Endothelial cell of umbilical vein (primary cell): ENCODE measurements at regions not wholly inside any gene's neighbourhood (a gene's known extent, or its start where the extent isn't known, plus 50 kb on each side); places are given as distances from the start of the nearest gene placed in this dataset.

Source experiments
- BruUV-seq: library from RNA; stranded (reverse); fragments of 400-500 nt; replicated peaks from 2 replicates; lab custom pipeline; 2021; lab: Mats Ljungman, UMichigan
- CTCF ChIA-PET: fragments of 300-600, 350-600 bp; sonication (Branson Sonifier 250); formaldehyde crosslinking; loops from one replicate; lab custom pipeline; 2021; ENCODE audit warnings: antibody characterized with exemption, inconsistent platforms; lab: Charles Lee
- POLR2A ChIA-PET: fragments of 300-600, 350-600 bp; sonication (Branson Sonifier 250); formaldehyde crosslinking; loops from one replicate; lab custom pipeline; 2021; ENCODE audit warnings: antibody characterized with exemption, inconsistent platforms; lab: Charles Lee
- DNase-seq: peaks from one replicate; pipeline ENCODE4 v3.0.0-alpha.2; 2011; ENCODE audit warnings: low read depth, low spot score
- FAIRE-seq: peaks from 2 replicates; lab custom pipeline; 2011; peaks lifted over from hg19 to GRCh38; lab: Jason Lieb, UNC
- H2AFZ ChIP-seq: 2 replicates; pipeline ENCODE4 v1.6.0; 2012; ENCODE audit warnings: low read depth, low read length, control low read depth, inconsistent platforms
- H3K27ac ChIP-seq: 2 replicates; pipeline ENCODE4 v1.5.1; 2011; ENCODE audit warnings: low read depth, mild to moderate bottlenecking, control low read depth, low read length, moderate library complexity; ENCODE audit not compliant: insufficient read depth
- H3K27me3 ChIP-seq, 2 experiments: 2 replicates each; pipeline versions ENCODE4 v1.6.0 to v1.6.1; 2011; ENCODE audit warnings: low read length in 2 of 2, mixed read lengths in 1 of 2; ENCODE audit not compliant: control insufficient read depth in 2 of 2, insufficient read depth in 2 of 2
- H3K36me3 ChIP-seq, 2 experiments: 2 replicates in 1 of 2; 3 replicates in 1 of 2; pipeline ENCODE4 v1.5.1; 2011; ENCODE audit warnings: low read length in 2 of 2, mild to moderate bottlenecking in 1 of 2, moderate library complexity in 1 of 2; ENCODE audit not compliant: control insufficient read depth in 2 of 2, insufficient read depth in 2 of 2; ENCODE audit errors: extremely low read depth in 1 of 2
- H3K4me1 ChIP-seq: 3 replicates; pipeline ENCODE4 v1.5.1; 2011; ENCODE audit warnings: mild to moderate bottlenecking, low read length; ENCODE audit not compliant: control insufficient read depth, insufficient read depth; ENCODE audit errors: extremely low read depth
- H3K4me2 ChIP-seq: 2 replicates; pipeline ENCODE4 v1.6.1; 2011; ENCODE audit warnings: low read length, control low read depth, mixed read lengths; ENCODE audit not compliant: insufficient read depth
- H3K4me3 ChIP-seq, 3 experiments: fragments of 200-600 bp in 1 of 3; sonication (generic), shearing (Covaris generic) in 1 of 3; replicated peaks in 1 of 3; 2 replicates each; pipeline ENCODE4 v1.5.1; 2011 to 2016; ENCODE audit warnings: control low read depth in 3 of 3, low read length in 3 of 3, mild to moderate bottlenecking in 2 of 3, inconsistent platforms in 1 of 3, low read depth in 1 of 3, moderate library complexity in 1 of 3; ENCODE audit not compliant: insufficient read depth in 1 of 3
- H3K79me2 ChIP-seq: 2 replicates; pipeline ENCODE4 v1.6.0; 2012; ENCODE audit warnings: low read length, inconsistent platforms; ENCODE audit not compliant: control insufficient read depth, insufficient read depth
- H3K9ac ChIP-seq: replicated peaks from 2 replicates; pipeline ENCODE3; 2011; ENCODE audit warnings: low read length, control low read depth; ENCODE audit not compliant: insufficient read depth; ENCODE audit errors: extremely low read depth
- H3K9me1 ChIP-seq: replicated peaks from 3 replicates; pipeline ENCODE4 v1.6.0; 2011; ENCODE audit warnings: mild to moderate bottlenecking, low read length; ENCODE audit not compliant: control insufficient read depth, insufficient read depth; ENCODE audit errors: extremely low read depth
- H3K9me3 ChIP-seq: replicated peaks from 2 replicates; pipeline ENCODE4 v1.5.1; 2012; ENCODE audit warnings: low read length, inconsistent platforms; ENCODE audit not compliant: control insufficient read depth, insufficient read depth
- H4K20me1 ChIP-seq: replicated peaks from 2 replicates; pipeline ENCODE3; 2011; ENCODE audit warnings: mild to moderate bottlenecking, low read length; ENCODE audit not compliant: control insufficient read depth, insufficient read depth; ENCODE audit errors: extremely low read depth
- CTCF ChIP-seq, 2 donors: IDR thresholded peaks; 1 replicate in 1 of 2; 2 replicates in 1 of 2; pipeline ENCODE4 v1.5.1; 2011; ENCODE audit warnings: low read length in 2 of 2, mild to moderate bottlenecking in 2 of 2, moderate library complexity in 2 of 2, control low read depth in 1 of 2, inconsistent platforms in 1 of 2, low read depth in 1 of 2; ENCODE audit not compliant: insufficient read depth in 1 of 2; ENCODE audit errors: extremely low read depth in 1 of 2
- EZH2 ChIP-seq: IDR thresholded peaks from 2 replicates; pipeline ENCODE4 v1.6.1; 2012; ENCODE audit warnings: borderline replicate concordance, low read depth, mild to moderate bottlenecking, moderate library complexity, low read length, inconsistent platforms; ENCODE audit not compliant: severe bottlenecking
- FOS ChIP-seq: IDR thresholded peaks from 2 replicates; pipeline ENCODE4 v1.6.1; 2011; ENCODE audit warnings: mild to moderate bottlenecking, low read length, moderate library complexity, borderline replicate concordance; ENCODE audit not compliant: insufficient read depth
- JUN ChIP-seq: IDR thresholded peaks from 2 replicates; pipeline ENCODE4 v1.6.1; 2011; ENCODE audit warnings: borderline replicate concordance, low read depth; ENCODE audit not compliant: insufficient read length, insufficient read depth
- MAX ChIP-seq: IDR thresholded peaks from 2 replicates; pipeline ENCODE4 v1.6.1; 2011; ENCODE audit not compliant: insufficient read depth, insufficient read length
- MYC ChIP-seq: IDR thresholded peaks from one replicate; pipeline ENCODE4 v1.6.1; 2011; ENCODE audit warnings: mild to moderate bottlenecking, low read depth, low read length
- POLR2A ChIP-seq: IDR thresholded peaks from 2 replicates; pipeline ENCODE4 v1.6.1; 2012; ENCODE audit warnings: low read depth, mild to moderate bottlenecking, control low read depth, low read length
- POLR2AphosphoS5 ChIP-seq: IDR thresholded peaks from 2 replicates; pipeline ENCODE4 v1.6.1; 2012; ENCODE audit warnings: low read depth, mild to moderate bottlenecking, control low read depth, low read length, moderate library complexity; ENCODE audit not compliant: insufficient read depth
- dilution Hi-C: fragments of 300-500 bp; cut with MboI; formaldehyde crosslinking; loops from one replicate; pipeline ENCODE4 v1.15.0; 2019; ENCODE audit warnings: low sequenced_read_pairs; ENCODE audit not compliant: extremely low pct_ligation_motif_present
- intact Hi-C: fragments of 100-400 bp; cut with micrococcal nuclease; formaldehyde crosslinking; loops from one replicate; pipeline ENCODE4 v1.10.0; 2022

GRCh38 chr4:152258391-152258790 is 277.5 kb downstream of the FBXW7 start:
- H4K20me1 ChIP-seq: no peaks in the 10 kb centered on the region
- intact Hi-C loops: loop anchor here (2.0 to 5.0 kb wide), 2 partner anchors 52 to 424 kb away; no protein-coding TSS in a partner anchor
- no peaks in the 10 kb centered on the region for H3K9me1 ChIP-seq

GRCh38 chr4:152257601-152258066 is 278.3 kb downstream of the FBXW7 start:
- dilution Hi-C loops: no loop called here
- peak overlapping the region; percentile 5 for H3K4me2 ChIP-seq
- FAIRE-seq (peak; percentile 56), DNase-seq (peak; percentile 62)
- peak overlapping the region; percentile 96 for H3K27ac ChIP-seq
- peak overlapping the region; percentile 28 for H3K9ac ChIP-seq
- CTCF ChIA-PET: interaction anchor here (1.2 kb wide), 1 partner anchor 21 kb away, joined by 6 read pairs; no protein-coding TSS in a partner anchor
- no peaks in the 10 kb centered on the region for H3K79me2 ChIP-seq
- peaks cover 47% of the 10 kb centered on the region for H3K4me1 ChIP-seq
- intact Hi-C loops: loop anchor here (2.0 to 5.0 kb wide), 2 partner anchors 51 to 425 kb away; no protein-coding TSS in a partner anchor
- no TSS peak for BruUV-seq
- no peaks in the 10 kb centered on the region for H3K9me3 ChIP-seq
- H3K36me3 ChIP-seq: no peaks in the 10 kb centered on the region
- H2AFZ ChIP-seq: peak overlapping the region; percentile 50
- no peaks in the 10 kb centered on the region for H3K27me3 ChIP-seq
- TF ChIP-seq JUN (peak; percentile 53), FOS (peak; percentile 66), CTCF (IDR thresholded peaks at IDR 0.05; ENCODE audit: extremely low read depth in 1 of 2, insufficient read depth in 1 of 2, low read depth in 1 of 2, low read length in 2 of 2) (no peak), POLR2A (no peak), POLR2AphosphoS5 (peak; percentile 53)
- H4K20me1 ChIP-seq: no peaks in the 10 kb centered on the region
- H3K9me1 ChIP-seq: no peaks in the 10 kb centered on the region
- POLR2A ChIA-PET: no interaction called here
- no peak overlapping the region for H3K4me3 ChIP-seq

More at GRCh38 chr4:152258391-152258790, 277.5 kb downstream of the FBXW7 start:
- DNase-seq (no peak), FAIRE-seq (no peak)
- Histone ChIP-seq H2AFZ (peak overlapping the region; percentile 66), H3K9me3 (no peaks in the 10 kb centered on the region), H3K4me2 (peak overlapping the region; percentile 5), H3K36me3 (no peaks in the 10 kb centered on the region), H3K27ac (peak overlapping the region; percentile 96), H3K9ac (peak overlapping the region; percentile 28), H3K4me1 (peaks cover 47% of the 10 kb centered on the region), H3K79me2 (no peaks in the 10 kb centered on the region), H3K27me3 (no peaks in the 10 kb centered on the region), H3K4me3 (no peak overlapping the region)
- BruUV-seq: no TSS peak
- ChIA-PET CTCF (interaction anchor here (1.2 kb wide), 1 partner anchor 20 kb away, joined by 6 read pairs; no protein-coding TSS in a partner anchor), POLR2A (no interaction called here)
- dilution Hi-C loops: no loop called here
- TF ChIP-seq POLR2AphosphoS5 (no peak), JUN (no peak), MAX (no peak), EZH2 (no peak), MYC (no peak), POLR2A (no peak)
